OCI-LY3 (cell line): ENCODE measurements at regions not wholly inside any gene's neighbourhood (a gene's known extent, or its start where the extent isn't known, plus 50 kb on each side); places are given as distances from the start of the nearest gene placed in this dataset.
A peak's percentile ranks its signal among the peaks of the same experiment; 100 is the strongest.

ENCODE experiments used
- H2AFZ ChIP-seq: fragments of 200-600, 300-600 bp; shearing (Covaris generic); 2 replicates; pipeline ENCODE4 v1.6.0; 2014; ENCODE audit warnings: antibody characterized with exemption, low read depth, low read length
- H3K27ac ChIP-seq: fragments of 200-600, 300-600 bp; sonication (generic); 2 replicates; pipeline ENCODE4 v1.5.1; 2014; ENCODE audit warnings: mild to moderate bottlenecking, low read length, moderate library complexity, mixed read lengths
- H3K27me3 ChIP-seq: fragments of 200-600, 300-600 bp; sonication (generic); 2 replicates; pipeline ENCODE4 v1.6.1; 2014; ENCODE audit warnings: low read depth, low read length, mixed read lengths
- H3K36me3 ChIP-seq: fragments of 200-600, 300-600 bp; sonication (generic); replicated peaks from 2 replicates; pipeline ENCODE3; 2014; ENCODE audit warnings: low read depth, low read length, mixed read lengths
- H3K4me1 ChIP-seq: fragments of 300-600, 200-600 bp; sonication (generic); 2 replicates; pipeline ENCODE4 v1.6.1; 2014; ENCODE audit warnings: low read length, mixed read lengths
- H3K4me2 ChIP-seq: fragments of 200-600, 300-600 bp; sonication (generic); 2 replicates; pipeline ENCODE4 v1.6.1; 2014; ENCODE audit warnings: low read length, mixed read lengths
- H3K4me3 ChIP-seq: fragments of 300-600, 200-600 bp; sonication (generic); 2 replicates; pipeline ENCODE4 v1.5.1; 2014; ENCODE audit warnings: antibody characterized with exemption, mild to moderate bottlenecking, low read length, moderate library complexity
- H3K79me2 ChIP-seq: fragments of 300-600, 200-600 bp; shearing (Covaris generic); 2 replicates; pipeline ENCODE4 v1.6.1; 2014; ENCODE audit warnings: mild to moderate bottlenecking, low read length, mixed read lengths
- H3K9ac ChIP-seq: fragments of 300-600, 200-600 bp; shearing (Covaris generic); 2 replicates; pipeline ENCODE4 v1.6.0; 2014; ENCODE audit warnings: mild to moderate bottlenecking, low read length, moderate library complexity
- H3K9me3 ChIP-seq: fragments of 200-600, 300-600 bp; shearing (Covaris generic); 2 replicates; pipeline ENCODE4 v1.6.1; 2014; ENCODE audit warnings: low read length, mixed read lengths; ENCODE audit not compliant: insufficient read depth
- H4K20me1 ChIP-seq: fragments of 200-600, 300-600 bp; sonication (generic); 2 replicates; pipeline ENCODE4 v1.6.1; 2016; ENCODE audit warnings: low read length, mixed read lengths; ENCODE audit not compliant: insufficient read depth
- EZH2phosphoT487 ChIP-seq: fragments of 200-600 bp; shearing (Covaris generic); IDR thresholded peaks from 2 replicates; pipeline ENCODE4 v1.6.1; 2018; ENCODE audit warnings: antibody characterized with exemption, mixed run types, low read depth
- TF ChIP-seq, protein P1 (sequence below): fragments of 200-600, 300-600 bp; sonication (generic); IDR thresholded peaks from 2 replicates; pipeline ENCODE4 v1.5.1; 2014; ENCODE audit warnings: antibody characterized with exemption, low read length, low read depth

DNA sequence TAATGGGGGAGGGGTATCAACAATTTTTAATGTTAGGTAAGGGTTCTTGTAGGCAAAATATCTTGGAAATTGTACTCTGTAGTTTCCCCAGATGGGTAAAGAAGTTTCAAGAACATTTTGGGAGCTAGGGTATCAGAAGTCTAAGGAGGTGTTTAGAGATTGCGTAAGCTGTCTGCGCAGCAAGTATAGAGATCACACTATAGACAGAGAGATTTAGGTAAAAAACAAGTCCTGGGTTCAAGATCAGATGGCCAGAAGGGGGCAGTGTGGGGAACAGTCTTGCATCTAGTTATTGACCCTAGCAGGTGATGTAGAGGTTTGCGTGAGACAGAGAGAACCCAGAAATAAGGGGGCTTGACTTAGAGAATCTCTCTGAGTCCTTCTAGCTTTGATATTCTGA, 80.8 kb downstream of the S1PR1 start:
- Histone ChIP-seq H3K4me2 (no peak overlapping the region), H3K27ac (no peak overlapping the region), H3K27me3 (peaks cover 25% of the 10 kb centered on the region), H3K4me1 (peaks cover 17% of the 10 kb centered on the region), H3K4me3 (no peak overlapping the region), H4K20me1 (no peaks in the 10 kb centered on the region), H3K36me3 (no peaks in the 10 kb centered on the region), H3K9ac (no peak overlapping the region), H3K79me2 (no peaks in the 10 kb centered on the region), H2AFZ (no peak overlapping the region), H3K9me3 (no peaks in the 10 kb centered on the region)
- no peak for TF ChIP-seq EZH2phosphoT487
- TF ChIP-seq, protein P1, sequence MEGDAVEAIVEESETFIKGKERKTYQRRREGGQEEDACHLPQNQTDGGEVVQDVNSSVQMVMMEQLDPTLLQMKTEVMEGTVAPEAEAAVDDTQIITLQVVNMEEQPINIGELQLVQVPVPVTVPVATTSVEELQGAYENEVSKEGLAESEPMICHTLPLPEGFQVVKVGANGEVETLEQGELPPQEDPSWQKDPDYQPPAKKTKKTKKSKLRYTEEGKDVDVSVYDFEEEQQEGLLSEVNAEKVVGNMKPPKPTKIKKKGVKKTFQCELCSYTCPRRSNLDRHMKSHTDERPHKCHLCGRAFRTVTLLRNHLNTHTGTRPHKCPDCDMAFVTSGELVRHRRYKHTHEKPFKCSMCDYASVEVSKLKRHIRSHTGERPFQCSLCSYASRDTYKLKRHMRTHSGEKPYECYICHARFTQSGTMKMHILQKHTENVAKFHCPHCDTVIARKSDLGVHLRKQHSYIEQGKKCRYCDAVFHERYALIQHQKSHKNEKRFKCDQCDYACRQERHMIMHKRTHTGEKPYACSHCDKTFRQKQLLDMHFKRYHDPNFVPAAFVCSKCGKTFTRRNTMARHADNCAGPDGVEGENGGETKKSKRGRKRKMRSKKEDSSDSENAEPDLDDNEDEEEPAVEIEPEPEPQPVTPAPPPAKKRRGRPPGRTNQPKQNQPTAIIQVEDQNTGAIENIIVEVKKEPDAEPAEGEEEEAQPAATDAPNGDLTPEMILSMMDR: peak; percentile 39

DNA sequence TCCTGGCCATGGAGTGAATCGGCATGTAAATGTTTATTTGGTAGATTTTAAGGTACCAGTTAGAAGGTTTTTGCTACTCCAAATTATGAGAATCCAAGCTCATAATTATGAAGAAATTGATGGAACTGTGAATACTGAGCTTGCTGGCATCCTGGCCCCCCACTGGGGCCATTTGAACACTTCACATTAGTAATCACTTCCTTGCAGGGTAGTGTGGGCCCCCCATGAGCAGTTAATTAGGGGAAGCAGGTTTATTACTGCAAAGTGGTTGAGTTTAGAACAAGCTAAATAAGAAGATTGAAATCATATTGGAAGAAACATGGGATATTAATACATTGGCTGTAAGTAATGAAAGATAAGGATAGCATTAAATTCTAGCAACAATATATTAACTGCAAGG, 86.7 kb downstream of the S1PR1 start:
- Histone ChIP-seq H3K27me3 (peaks cover 2% of the 10 kb centered on the region; the same call in 1 of the 2 replicates), H3K4me2 (no peak overlapping the region), H3K9ac (no peak overlapping the region), H2AFZ (no peak overlapping the region), H3K27ac (no peak overlapping the region), H3K79me2 (no peaks in the 10 kb centered on the region), H4K20me1 (no peaks in the 10 kb centered on the region), H3K9me3 (no peaks in the 10 kb centered on the region), H3K4me3 (no peak overlapping the region), H3K4me1 (no peaks in the 10 kb centered on the region), H3K36me3 (no peaks in the 10 kb centered on the region)
- TF ChIP-seq, protein P1: no peak
- no peak for TF ChIP-seq EZH2phosphoT487

DNA sequence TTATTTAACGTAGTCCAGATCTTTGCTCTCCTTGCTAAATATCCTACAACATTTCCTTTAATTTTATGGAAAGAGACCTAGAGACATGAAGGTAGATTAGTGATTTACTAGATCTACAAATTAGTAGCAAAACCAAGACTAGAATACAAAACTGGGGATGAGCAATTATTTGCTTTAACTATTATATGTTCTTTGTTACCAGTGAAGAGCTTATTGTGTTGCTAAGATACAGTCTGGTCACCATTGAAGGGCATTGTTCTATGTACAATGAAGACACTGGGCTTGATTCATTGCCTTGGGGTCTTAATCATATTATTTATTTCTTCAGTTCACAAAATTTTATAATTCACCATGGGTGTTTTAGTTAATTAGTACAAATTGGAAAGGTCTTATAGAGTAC, 88.3 kb downstream of the S1PR1 start:
- Histone ChIP-seq H2AFZ (no peak overlapping the region), H3K27me3 (no peaks in the 10 kb centered on the region), H3K9me3 (no peaks in the 10 kb centered on the region), H3K9ac (no peak overlapping the region), H3K27ac (no peak overlapping the region), H4K20me1 (no peaks in the 10 kb centered on the region), H3K79me2 (no peaks in the 10 kb centered on the region), H3K36me3 (no peaks in the 10 kb centered on the region), H3K4me3 (no peak overlapping the region), H3K4me2 (no peak overlapping the region), H3K4me1 (no peaks in the 10 kb centered on the region)
- TF ChIP-seq EZH2phosphoT487: no peak
- TF ChIP-seq, protein P1: no peak

DNA sequence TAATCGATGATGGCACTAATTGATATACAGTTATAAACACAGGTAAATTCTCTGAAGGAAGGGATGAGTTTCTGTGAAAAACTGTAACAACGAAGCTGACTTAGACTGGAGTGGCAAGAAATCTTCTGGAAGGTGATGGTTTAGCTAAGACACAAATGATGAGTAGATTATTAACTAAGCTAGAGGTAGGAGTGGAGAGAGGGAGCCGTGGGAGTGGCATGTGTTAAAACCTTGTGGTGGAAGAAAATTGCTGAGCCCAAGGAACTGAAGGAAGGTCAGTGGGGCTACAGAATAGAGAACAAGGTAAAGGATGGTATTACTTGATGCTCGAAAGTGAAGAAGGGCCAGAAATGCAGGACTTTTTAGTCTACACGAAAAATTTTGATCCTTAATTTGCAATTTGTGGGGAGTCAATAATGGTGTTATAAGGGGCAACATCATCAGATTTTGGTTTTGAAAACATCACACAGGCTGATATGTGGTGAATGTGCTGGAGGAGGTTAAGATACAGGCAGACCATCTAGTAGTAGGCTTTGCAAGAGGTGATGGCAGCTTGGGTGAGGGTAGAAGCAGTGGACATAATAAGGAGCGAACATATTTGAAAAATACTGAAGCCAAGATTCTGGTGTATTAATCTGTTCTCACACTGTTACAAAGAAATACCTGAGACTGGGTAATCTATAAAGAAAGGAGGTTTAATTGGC, 93.8 kb downstream of the S1PR1 start:
- Histone ChIP-seq H3K4me3 (no peak overlapping the region), H3K36me3 (peaks cover 4% of the 10 kb centered on the region), H3K9me3 (no peaks in the 10 kb centered on the region), H3K27ac (no peak overlapping the region), H3K4me1 (no peaks in the 10 kb centered on the region), H3K79me2 (no peaks in the 10 kb centered on the region), H3K4me2 (no peak overlapping the region), H4K20me1 (no peaks in the 10 kb centered on the region), H3K9ac (no peak overlapping the region), H3K27me3 (no peaks in the 10 kb centered on the region), H2AFZ (no peak overlapping the region)
- TF ChIP-seq EZH2phosphoT487: no peak
- TF ChIP-seq, protein P1: no peak
